HepG2 (cell line): ENCODE measurements at regions not wholly inside any gene's neighbourhood (a gene's known extent, or its start where the extent isn't known, plus 50 kb on each side); places are given as distances from the start of the nearest gene placed in this dataset.

Experiments
- CAMTA2 ChIP-seq: sonication (generic); formaldehyde crosslinking; IDR thresholded peaks from 2 replicates; pipeline ENCODE4 v1.4.0; 2020; ENCODE audit warnings: mild to moderate bottlenecking, missing genetic modification reagents, borderline replicate concordance
- CSRNP1 ChIP-seq: sonication (generic); formaldehyde crosslinking; IDR thresholded peaks from 2 replicates; pipeline ENCODE4 v1.8.1; 2023; ENCODE audit warnings: mild to moderate bottlenecking, missing genetic modification reagents
- RFXAP ChIP-seq: sonication (generic); formaldehyde crosslinking; IDR thresholded peaks from 2 replicates; pipeline ENCODE4 v1.4.0; 2020; ENCODE audit warnings: missing genetic modification reagents, borderline replicate concordance
- SMYD3 ChIP-seq: sonication (generic); formaldehyde crosslinking; IDR thresholded peaks from 2 replicates; pipeline ENCODE4 v1.8.1; 2023; ENCODE audit warnings: mild to moderate bottlenecking, missing genetic modification reagents
- ZNF292 ChIP-seq: sonication (generic); formaldehyde crosslinking; IDR thresholded peaks from 2 replicates; pipeline ENCODE4 v1.8.1; 2022; ENCODE audit warnings: mild to moderate bottlenecking, low read depth, missing genetic modification reagents, borderline replicate concordance
- ZSCAN29 ChIP-seq: sonication (generic); formaldehyde crosslinking; conservative IDR thresholded peaks from 2 replicates; pipeline ENCODE4 v1.4.0; 2020; ENCODE audit warnings: mild to moderate bottlenecking, missing genetic modification reagents
- TF ChIP-seq, protein P1 (sequence below): sonication (generic); formaldehyde crosslinking; IDR thresholded peaks from 2 replicates; pipeline ENCODE4 v1.5.0; 2020; ENCODE audit warnings: mild to moderate bottlenecking, missing genetic modification reagents, borderline replicate concordance
- TF ChIP-seq, protein P2 (sequence below): sonication (generic); formaldehyde crosslinking; IDR thresholded peaks from 2 replicates; pipeline ENCODE4 v1.8.0; 2022; ENCODE audit warnings: low read depth, missing genetic modification reagents
- TF ChIP-seq, protein P3 (sequence below): sonication (generic); formaldehyde crosslinking; IDR thresholded peaks from 2 replicates; pipeline ENCODE4 v1.8.1; 2023; ENCODE audit warnings: mild to moderate bottlenecking, missing genetic modification reagents
- TF ChIP-seq, protein P4 (sequence below), 2 experiments: sonication (generic) in 1 of 2; formaldehyde crosslinking in 1 of 2; IDR thresholded peaks; 2 replicates each; pipeline versions ENCODE4 v1.5.1 to v1.6.1; 2011 to 2020; ENCODE audit warnings: borderline replicate concordance in 1 of 2, low read depth in 1 of 2, low read length in 1 of 2, mild to moderate bottlenecking in 1 of 2, missing genetic modification reagents in 1 of 2, moderate library complexity in 1 of 2
- TF ChIP-seq, protein P5 (sequence below): sonication (generic); formaldehyde crosslinking; IDR thresholded peaks from 2 replicates; pipeline ENCODE4 v1.5.0; 2020; ENCODE audit warnings: mild to moderate bottlenecking, missing genetic modification reagents

DNA sequence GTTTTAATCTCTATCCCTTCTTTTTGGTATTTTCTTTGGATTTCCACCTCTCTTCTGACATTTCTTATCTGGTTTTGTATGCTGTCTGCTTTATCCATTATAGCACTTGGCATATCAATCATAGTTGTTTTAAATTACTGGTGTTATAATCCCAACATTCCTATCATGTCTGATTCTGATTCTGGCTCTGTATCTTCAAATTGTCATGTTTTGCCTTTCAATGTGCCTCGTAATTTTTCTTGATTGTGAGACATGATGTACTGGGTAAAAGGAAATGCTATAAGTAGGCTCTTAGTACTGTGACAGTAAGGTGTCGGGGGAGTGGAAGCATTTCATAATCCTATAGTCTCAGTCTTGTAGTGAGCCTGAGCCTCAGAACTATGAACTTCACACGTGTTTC, 729.3 kb upstream of the NOVA1 start:
- no peak for TF ChIP-seq ZNF292 (CRISPR knock-in tag)
- TF ChIP-seq RFXAP (CRISPR knock-in tag), result no peak
- TF ChIP-seq, protein P1, sequence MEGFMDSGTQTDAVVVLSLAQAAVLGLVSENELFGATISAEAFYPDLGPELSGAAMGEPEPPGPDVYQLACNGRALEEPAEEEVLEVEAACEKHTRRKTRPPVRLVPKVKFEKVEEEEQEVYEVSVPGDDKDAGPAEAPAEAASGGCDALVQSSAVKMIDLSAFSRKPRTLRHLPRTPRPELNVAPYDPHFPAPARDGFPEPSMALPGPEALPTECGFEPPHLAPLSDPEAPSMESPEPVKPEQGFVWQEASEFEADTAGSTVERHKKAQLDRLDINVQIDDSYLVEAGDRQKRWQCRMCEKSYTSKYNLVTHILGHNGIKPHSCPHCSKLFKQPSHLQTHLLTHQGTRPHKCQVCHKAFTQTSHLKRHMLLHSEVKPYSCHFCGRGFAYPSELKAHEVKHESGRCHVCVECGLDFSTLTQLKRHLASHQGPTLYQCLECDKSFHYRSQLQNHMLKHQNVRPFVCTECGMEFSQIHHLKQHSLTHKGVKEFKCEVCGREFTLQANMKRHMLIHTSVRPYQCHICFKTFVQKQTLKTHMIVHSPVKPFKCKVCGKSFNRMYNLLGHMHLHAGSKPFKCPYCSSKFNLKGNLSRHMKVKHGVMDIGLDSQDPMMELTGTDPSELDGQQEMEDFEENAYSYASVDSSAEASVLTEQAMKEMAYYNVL (CRISPR knock-in tag), result no peak
- TF ChIP-seq, protein P2, sequence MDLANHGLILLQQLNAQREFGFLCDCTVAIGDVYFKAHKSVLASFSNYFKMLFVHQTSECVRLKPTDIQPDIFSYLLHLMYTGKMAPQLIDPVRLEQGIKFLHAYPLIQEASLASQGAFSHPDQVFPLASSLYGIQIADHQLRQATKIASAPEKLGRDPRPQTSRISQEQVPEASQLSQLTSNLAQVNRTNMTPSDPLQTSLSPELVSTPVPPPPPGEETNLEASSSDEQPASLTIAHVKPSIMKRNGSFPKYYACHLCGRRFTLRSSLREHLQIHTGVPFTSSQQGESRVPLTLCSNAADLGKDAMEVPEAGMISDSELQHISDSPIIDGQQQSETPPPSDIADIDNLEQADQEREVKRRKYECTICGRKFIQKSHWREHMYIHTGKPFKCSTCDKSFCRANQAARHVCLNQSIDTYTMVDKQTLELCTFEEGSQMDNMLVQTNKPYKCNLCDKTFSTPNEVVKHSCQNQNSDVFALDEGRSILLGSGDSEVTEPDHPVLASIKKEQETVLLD, result no peak
- TF ChIP-seq, protein P3, sequence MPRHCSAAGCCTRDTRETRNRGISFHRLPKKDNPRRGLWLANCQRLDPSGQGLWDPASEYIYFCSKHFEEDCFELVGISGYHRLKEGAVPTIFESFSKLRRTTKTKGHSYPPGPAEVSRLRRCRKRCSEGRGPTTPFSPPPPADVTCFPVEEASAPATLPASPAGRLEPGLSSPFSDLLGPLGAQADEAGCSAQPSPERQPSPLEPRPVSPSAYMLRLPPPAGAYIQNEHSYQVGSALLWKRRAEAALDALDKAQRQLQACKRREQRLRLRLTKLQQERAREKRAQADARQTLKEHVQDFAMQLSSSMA (CRISPR knock-in tag), result no peak
- TF ChIP-seq, protein P4, sequence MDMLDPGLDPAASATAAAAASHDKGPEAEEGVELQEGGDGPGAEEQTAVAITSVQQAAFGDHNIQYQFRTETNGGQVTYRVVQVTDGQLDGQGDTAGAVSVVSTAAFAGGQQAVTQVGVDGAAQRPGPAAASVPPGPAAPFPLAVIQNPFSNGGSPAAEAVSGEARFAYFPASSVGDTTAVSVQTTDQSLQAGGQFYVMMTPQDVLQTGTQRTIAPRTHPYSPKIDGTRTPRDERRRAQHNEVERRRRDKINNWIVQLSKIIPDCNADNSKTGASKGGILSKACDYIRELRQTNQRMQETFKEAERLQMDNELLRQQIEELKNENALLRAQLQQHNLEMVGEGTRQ (IDR thresholded peaks at IDR 0.05; ENCODE audit: low read depth, low read length), result no peak
- TF ChIP-seq, protein P4 (CRISPR knock-in tag; IDR thresholded peaks at IDR 0.05; ENCODE audit: borderline replicate concordance), result no peak
- no peak for TF ChIP-seq ZSCAN29
- TF ChIP-seq, protein P5, sequence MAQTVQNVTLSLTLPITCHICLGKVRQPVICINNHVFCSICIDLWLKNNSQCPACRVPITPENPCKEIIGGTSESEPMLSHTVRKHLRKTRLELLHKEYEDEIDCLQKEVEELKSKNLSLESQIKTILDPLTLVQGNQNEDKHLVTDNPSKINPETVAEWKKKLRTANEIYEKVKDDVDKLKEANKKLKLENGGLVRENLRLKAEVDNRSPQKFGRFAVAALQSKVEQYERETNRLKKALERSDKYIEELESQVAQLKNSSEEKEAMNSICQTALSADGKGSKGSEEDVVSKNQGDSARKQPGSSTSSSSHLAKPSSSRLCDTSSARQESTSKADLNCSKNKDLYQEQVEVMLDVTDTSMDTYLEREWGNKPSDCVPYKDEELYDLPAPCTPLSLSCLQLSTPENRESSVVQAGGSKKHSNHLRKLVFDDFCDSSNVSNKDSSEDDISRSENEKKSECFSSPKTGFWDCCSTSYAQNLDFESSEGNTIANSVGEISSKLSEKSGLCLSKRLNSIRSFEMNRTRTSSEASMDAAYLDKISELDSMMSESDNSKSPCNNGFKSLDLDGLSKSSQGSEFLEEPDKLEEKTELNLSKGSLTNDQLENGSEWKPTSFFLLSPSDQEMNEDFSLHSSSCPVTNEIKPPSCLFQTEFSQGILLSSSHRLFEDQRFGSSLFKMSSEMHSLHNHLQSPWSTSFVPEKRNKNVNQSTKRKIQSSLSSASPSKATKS (CRISPR knock-in tag), result no peak
- TF ChIP-seq CSRNP1, result no peak
- no peak for TF ChIP-seq CAMTA2 (CRISPR knock-in tag)
- no peak for TF ChIP-seq SMYD3 (CRISPR knock-in tag)
